Fibroblast of lung (primary cell): ENCODE measurements at regions not wholly inside any gene's neighbourhood (a gene's known extent, or its start where the extent isn't known, plus 50 kb on each side); places are given as distances from the start of the nearest gene placed in this dataset.

Experiments used
- CTCF ChIP-seq, 2 donors: IDR thresholded peaks in 1 of 2; conservative IDR thresholded peaks in 1 of 2; 1 replicate in 1 of 2; 2 replicates in 1 of 2; pipeline ENCODE4 v1.5.1; 2011 to 2012; ENCODE audit warnings: low read length in 2 of 2, control low read depth in 1 of 2, inconsistent platforms in 1 of 2, low read depth in 1 of 2, mild to moderate bottlenecking in 1 of 2
- EZH2 ChIP-seq: IDR thresholded peaks from 2 replicates; pipeline ENCODE4 v1.5.1; 2012; ENCODE audit warnings: low read length, control low read depth, mild to moderate bottlenecking; ENCODE audit errors: missing control alignments

DNA sequence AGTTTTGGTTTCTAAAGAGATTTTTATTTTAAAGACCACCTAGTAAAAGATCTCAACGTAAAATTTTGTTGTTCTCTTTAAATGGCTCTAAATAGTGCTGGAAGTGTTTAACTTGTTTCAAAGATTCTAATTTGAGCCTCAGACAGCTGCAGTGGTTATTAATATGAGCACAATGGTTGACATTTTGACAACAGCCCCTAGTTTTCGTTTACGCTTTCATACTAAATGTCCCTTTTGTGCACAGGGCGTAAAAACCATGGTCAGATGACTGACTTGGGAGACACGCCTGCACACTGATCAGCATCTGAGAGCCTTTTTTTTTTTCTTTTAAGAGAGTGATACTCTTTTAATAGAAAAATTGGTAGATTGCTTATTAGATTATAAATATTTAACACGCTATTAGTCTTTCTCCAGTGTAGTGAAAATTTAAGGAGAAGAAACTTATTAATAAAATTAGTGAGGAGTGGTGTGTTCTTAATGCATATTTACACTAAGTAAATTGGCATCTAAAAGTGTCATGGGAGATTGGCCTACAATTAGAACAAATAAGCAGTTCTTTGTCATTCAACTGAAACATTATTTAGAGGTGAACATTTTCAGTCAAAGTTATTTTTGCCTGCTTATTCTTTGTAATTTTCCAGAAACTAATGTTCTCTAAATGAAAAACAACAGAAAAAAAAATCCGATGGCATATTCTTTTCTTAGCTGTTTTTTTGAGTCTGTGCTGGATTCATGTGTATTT lies 182.8 kb upstream of the PHYHIPL start:
- TF ChIP-seq CTCF (conservative IDR thresholded peaks at IDR 0.05 in 1 of 2, IDR thresholded peaks at IDR 0.05 in 1 of 2; ENCODE audit: low read depth in 1 of 2, low read length in 2 of 2) (no peak), EZH2 (no peak)
